Choroid plexus epithelial cell (primary cell): ENCODE measurements at regions not wholly inside any gene's neighbourhood (a gene's known extent, or its start where the extent isn't known, plus 50 kb on each side); places are given as distances from the start of the nearest gene placed in this dataset.

ENCODE experiments used
- DNase-seq: peaks from one replicate; pipeline ENCODE4 v3.0.0-alpha.2; 2010; ENCODE audit warnings: low read depth
- H3K4me3 ChIP-seq: 2 replicates; pipeline ENCODE4 v1.5.1; 2011; ENCODE audit warnings: low read depth, mild to moderate bottlenecking, control low read depth, low read length, moderate library complexity
- CTCF ChIP-seq: conservative IDR thresholded peaks from 2 replicates; pipeline ENCODE4 v1.5.1; 2011; ENCODE audit warnings: low read depth, mild to moderate bottlenecking, control low read depth, inconsistent platforms, low read length, moderate library complexity

- no peak overlapping the region for H3K4me3 ChIP-seq
- no peak for TF ChIP-seq CTCF
- peak; percentile 5 for DNase-seq
Measured at GRCh38 chr1:57889676-57890320, 465.9 kb upstream of the DAB1 start.

GRCh38 chr1:57887964-57888491 is 464.2 kb upstream of the DAB1 start:
- H3K4me3 ChIP-seq: no peak overlapping the region
- no peak for TF ChIP-seq CTCF
- no peak for DNase-seq

GRCh38 chr1:57886376-57886775 is 462.5 kb upstream of the DAB1 start:
- TF ChIP-seq CTCF: no peak
- no peak for DNase-seq
- H3K4me3 ChIP-seq: no peak overlapping the region

GRCh38 chr1:57883642-57883995 is 459.8 kb upstream of the DAB1 start:
- DNase-seq: no peak
- TF ChIP-seq CTCF: no peak
- H3K4me3 ChIP-seq: no peak overlapping the region

GRCh38 chr1:57882934-57883641 is 459.2 kb upstream of the DAB1 start:
- TF ChIP-seq CTCF: no peak
- DNase-seq: no peak
- no peak overlapping the region for H3K4me3 ChIP-seq

- no peak for DNase-seq
- TF ChIP-seq CTCF: no peak
- H3K4me3 ChIP-seq: no peak overlapping the region
Measured at GRCh38 chr1:57882072-57882471, 458.2 kb upstream of the DAB1 start.

GRCh38 chr1:57881639-57882038 is 457.8 kb upstream of the DAB1 start:
- DNase-seq: no peak
- H3K4me3 ChIP-seq: no peak overlapping the region
- no peak for TF ChIP-seq CTCF
